WERI-Rb-1 (cell line): ENCODE measurements at regions not wholly inside any gene's neighbourhood (a gene's known extent, or its start where the extent isn't known, plus 50 kb on each side); places are given as distances from the start of the nearest gene placed in this dataset.

Source experiments
- DNase-seq: peaks from one replicate; pipeline ENCODE4 v3.0.0-alpha.2; 2020
- H3K27ac ChIP-seq: fragments of 250-450 bp; sonication (Bioruptor Pico); 2 replicates; pipeline ENCODE4 v1.5.1; 2020; ENCODE audit warnings: mild to moderate bottlenecking, moderate library complexity
- H3K27me3 ChIP-seq: fragments of 250-450 bp; sonication (Bioruptor Pico); 2 replicates; pipeline ENCODE4 v1.5.1; 2021; ENCODE audit warnings: mild to moderate bottlenecking, low read depth, moderate library complexity; ENCODE audit not compliant: insufficient read depth, severe bottlenecking
- H3K36me3 ChIP-seq: fragments of 250-450 bp; sonication (Bioruptor Pico); 2 replicates; pipeline ENCODE4 v1.5.1; 2020; ENCODE audit warnings: mild to moderate bottlenecking, moderate library complexity
- H3K4me3 ChIP-seq: 2 replicates; pipeline ENCODE4 v1.5.1; 2011; ENCODE audit warnings: low read depth, mild to moderate bottlenecking, control low read depth, low read length
- H3K9me3 ChIP-seq: fragments of 250-450 bp; sonication (Bioruptor Pico); 2 replicates; pipeline ENCODE4 v1.5.1; 2021; ENCODE audit warnings: mild to moderate bottlenecking, moderate library complexity; ENCODE audit not compliant: severe bottlenecking
- TF ChIP-seq, protein P1 (sequence below): IDR thresholded peaks from 2 replicates; pipeline ENCODE4 v1.5.1; 2011; ENCODE audit warnings: low read depth, mild to moderate bottlenecking, control low read depth, inconsistent platforms, low read length

DNA sequence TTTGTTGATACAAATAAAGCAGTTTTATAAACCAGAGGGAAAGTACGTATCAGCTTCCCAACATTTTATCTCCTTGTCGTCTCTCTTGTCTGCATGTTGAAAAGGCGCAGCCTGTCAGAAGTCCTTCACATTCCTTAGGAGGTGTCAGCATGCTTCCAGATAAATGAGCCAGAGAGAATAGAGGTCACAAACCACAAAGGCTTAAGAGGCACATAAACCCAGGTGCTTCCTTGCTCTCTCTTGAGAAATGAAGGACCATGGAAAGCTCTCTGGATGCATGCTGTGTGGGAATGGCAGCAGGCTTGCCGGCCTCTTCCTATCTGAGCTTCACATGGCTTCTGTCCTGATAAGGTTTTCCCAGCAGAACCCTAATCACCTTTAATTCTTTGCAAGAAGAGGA, 448.5 kb downstream of the XPNPEP1 start:
- Histone ChIP-seq H3K36me3 (no peaks in the 10 kb centered on the region), H3K27me3 (no peaks in the 10 kb centered on the region), H3K27ac (no peak overlapping the region), H3K9me3 (no peaks in the 10 kb centered on the region), H3K4me3 (no peak overlapping the region)
- DNase-seq = no peak
- TF ChIP-seq, protein P1, sequence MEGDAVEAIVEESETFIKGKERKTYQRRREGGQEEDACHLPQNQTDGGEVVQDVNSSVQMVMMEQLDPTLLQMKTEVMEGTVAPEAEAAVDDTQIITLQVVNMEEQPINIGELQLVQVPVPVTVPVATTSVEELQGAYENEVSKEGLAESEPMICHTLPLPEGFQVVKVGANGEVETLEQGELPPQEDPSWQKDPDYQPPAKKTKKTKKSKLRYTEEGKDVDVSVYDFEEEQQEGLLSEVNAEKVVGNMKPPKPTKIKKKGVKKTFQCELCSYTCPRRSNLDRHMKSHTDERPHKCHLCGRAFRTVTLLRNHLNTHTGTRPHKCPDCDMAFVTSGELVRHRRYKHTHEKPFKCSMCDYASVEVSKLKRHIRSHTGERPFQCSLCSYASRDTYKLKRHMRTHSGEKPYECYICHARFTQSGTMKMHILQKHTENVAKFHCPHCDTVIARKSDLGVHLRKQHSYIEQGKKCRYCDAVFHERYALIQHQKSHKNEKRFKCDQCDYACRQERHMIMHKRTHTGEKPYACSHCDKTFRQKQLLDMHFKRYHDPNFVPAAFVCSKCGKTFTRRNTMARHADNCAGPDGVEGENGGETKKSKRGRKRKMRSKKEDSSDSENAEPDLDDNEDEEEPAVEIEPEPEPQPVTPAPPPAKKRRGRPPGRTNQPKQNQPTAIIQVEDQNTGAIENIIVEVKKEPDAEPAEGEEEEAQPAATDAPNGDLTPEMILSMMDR = no peak

DNA sequence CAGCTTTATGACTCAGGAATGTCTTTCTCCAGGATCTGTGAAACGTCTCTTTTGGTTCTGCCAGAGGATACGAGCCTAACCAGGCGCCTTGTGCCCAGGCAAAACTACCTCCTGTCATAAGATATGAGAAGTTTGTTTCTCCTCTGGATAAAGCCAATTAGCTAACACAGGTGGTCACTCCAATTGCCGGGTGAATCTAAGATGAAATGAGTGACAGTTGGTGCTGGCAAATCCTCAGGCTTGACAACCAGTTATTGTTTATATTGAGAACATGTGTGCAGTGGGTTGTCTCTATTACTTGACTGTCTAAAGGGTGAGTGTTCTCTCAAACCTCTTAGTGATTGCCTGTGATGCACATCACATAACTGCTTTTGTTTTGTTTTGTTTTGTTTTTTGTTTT, 449.1 kb downstream of the XPNPEP1 start:
- no peak for DNase-seq
- Histone ChIP-seq H3K27me3 (no peaks in the 10 kb centered on the region), H3K9me3 (no peaks in the 10 kb centered on the region), H3K27ac (no peak overlapping the region), H3K4me3 (no peak overlapping the region), H3K36me3 (no peaks in the 10 kb centered on the region)
- TF ChIP-seq, protein P1 = no peak

DNA sequence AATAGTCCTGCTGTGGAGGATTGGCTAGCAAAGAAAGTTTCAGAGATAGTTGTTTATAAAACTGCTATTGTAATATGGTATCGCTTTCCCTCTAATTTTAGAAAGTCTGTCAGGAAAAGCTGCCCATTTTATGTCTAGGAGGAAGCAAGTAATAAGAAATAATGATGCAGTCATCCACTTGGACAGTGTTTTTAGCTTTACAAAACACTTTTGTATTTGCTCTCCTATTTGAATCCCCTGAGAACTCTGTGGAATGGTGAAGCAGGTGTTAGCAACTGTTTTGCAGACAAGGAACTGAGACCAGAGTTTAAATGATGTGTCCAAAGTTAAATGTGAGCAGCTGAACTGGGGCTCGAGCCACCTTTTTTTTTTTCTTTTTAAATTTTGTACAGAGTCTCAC, 455.8 kb downstream of the XPNPEP1 start:
- no peaks in the 10 kb centered on the region for H3K27me3 ChIP-seq
- no peak overlapping the region for H3K4me3 ChIP-seq
- no peak for DNase-seq
- no peak overlapping the region for H3K27ac ChIP-seq
- no peaks in the 10 kb centered on the region for H3K36me3 ChIP-seq
- TF ChIP-seq, protein P1 = no peak
- H3K9me3 ChIP-seq = no peaks in the 10 kb centered on the region

DNA sequence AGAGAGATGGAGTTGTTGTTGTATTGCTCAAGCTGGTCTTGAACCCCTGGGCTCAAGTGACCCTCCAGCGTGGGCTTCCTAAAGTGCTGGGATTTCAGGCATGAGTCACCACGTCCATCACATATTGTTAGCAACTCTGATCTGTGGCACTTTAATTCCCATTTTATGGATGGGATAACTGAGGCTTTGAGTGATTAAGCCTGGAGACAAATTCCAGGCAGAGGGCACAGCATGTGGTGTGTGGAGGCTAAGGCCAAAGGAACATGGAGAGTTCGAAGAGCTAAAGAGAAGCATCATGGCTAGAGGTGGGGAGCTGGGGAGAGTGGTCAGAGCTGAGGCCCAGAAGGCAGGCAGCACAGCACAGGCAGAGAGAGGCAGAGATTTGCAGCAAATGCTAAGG, 458.4 kb downstream of the XPNPEP1 start:
- Histone ChIP-seq H3K27ac (no peak overlapping the region), H3K27me3 (no peaks in the 10 kb centered on the region), H3K36me3 (no peaks in the 10 kb centered on the region), H3K9me3 (no peaks in the 10 kb centered on the region), H3K4me3 (no peak overlapping the region)
- DNase-seq = no peak
- TF ChIP-seq, protein P1 = no peak

DNA sequence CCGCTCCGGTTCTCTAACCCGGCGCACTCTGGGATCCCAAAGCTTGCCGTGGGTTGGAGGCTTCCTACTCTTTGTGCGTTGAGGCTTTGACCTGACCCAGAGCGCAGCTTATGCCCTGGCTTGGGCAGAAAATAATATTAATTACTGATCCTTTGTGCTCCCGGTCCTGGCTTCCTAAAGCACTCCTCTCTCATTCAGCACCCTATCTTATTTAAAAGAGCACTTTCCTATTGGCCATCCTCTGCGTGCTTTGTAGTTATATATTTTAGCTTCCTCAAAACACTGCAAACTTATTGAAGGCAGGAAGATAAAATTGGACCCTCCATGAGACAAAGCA, 466.0 kb downstream of the XPNPEP1 start:
- Histone ChIP-seq H3K4me3 (peak overlapping the region; percentile 66), H3K27ac (no peak overlapping the region), H3K36me3 (no peaks in the 10 kb centered on the region), H3K9me3 (no peaks in the 10 kb centered on the region), H3K27me3 (peaks cover 6% of the 10 kb centered on the region)
- TF ChIP-seq, protein P1 = no peak
- DNase-seq = no peak

DNA sequence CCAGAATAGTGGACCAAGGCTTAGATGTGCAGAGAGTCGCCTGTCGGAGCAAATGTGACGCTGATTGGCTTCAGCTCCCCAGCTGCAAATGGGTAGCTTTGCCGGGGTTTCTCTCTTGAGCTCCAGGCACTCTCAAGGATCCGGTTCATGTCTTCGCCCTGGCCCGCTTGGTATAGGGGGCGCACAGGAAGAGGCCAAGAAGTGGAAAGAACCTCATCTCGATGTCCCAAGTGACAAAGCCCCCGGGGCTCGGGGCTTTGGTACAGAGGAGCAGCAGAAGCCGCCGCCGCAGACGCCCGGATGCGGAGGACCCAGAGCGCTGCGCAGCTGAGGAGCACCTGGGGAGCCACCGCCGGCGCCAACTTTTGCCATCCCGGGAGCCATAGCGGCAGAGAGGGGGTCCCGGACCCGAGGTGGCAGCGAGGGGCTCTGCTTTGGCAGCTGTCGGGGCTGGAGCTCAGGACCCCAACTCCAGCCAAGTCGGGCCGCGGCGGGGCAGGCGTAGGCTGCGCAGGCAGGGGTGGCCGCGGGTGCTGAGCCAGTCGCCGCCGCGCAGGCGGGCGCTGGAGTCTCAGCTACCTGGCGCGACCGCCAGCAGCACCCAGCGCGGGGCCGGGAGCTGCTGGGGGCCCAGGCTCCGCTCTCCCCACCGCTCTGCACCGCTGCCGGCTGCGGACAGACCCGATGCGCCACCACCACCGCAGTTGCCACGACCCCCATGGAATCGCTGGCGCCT, 466.6 kb downstream of the XPNPEP1 start:
- DNase-seq = peak; percentile 28
- Histone ChIP-seq H3K36me3 (no peaks in the 10 kb centered on the region), H3K27me3 (peaks cover 6% of the 10 kb centered on the region), H3K9me3 (no peaks in the 10 kb centered on the region), H3K27ac (no peak overlapping the region), H3K4me3 (peak overlapping the region; percentile 66)
- TF ChIP-seq, protein P1 = no peak
